ENCODE measurements at regions not wholly inside any gene's neighbourhood (a gene's known extent, or its start where the extent isn't known, plus 50 kb on each side); places are given as distances from the start of the nearest gene placed in this dataset.

DNA sequence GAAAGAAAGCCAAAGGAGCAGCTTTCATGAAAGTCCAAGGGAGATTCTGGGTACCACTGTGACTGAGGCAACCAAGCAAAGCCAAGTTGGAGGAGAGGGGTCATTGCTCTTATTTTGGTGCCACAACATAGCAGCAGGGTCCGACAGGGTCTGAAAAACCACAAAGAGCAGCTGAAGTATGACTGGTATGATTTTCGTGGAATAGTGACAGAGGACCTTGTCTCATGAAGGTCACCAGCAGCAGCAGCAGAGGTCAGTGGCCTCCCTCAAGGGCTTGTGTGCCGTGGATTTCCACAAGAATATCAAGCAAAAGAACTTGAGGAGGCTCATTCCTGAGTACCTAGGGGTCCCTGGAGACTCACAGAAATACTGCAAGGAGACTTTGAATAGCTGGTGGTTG lies 160.9 kb upstream of the SYT6 start:
- no peak overlapping the region for H3K27ac ChIP-seq
- TF ChIP-seq ZFX (IDR thresholded peaks at IDR 0.05; ENCODE audit: borderline replicate concordance), result no peak
- TF ChIP-seq, protein P1, sequence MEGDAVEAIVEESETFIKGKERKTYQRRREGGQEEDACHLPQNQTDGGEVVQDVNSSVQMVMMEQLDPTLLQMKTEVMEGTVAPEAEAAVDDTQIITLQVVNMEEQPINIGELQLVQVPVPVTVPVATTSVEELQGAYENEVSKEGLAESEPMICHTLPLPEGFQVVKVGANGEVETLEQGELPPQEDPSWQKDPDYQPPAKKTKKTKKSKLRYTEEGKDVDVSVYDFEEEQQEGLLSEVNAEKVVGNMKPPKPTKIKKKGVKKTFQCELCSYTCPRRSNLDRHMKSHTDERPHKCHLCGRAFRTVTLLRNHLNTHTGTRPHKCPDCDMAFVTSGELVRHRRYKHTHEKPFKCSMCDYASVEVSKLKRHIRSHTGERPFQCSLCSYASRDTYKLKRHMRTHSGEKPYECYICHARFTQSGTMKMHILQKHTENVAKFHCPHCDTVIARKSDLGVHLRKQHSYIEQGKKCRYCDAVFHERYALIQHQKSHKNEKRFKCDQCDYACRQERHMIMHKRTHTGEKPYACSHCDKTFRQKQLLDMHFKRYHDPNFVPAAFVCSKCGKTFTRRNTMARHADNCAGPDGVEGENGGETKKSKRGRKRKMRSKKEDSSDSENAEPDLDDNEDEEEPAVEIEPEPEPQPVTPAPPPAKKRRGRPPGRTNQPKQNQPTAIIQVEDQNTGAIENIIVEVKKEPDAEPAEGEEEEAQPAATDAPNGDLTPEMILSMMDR (IDR thresholded peaks at IDR 0.05), result no peak

DNA sequence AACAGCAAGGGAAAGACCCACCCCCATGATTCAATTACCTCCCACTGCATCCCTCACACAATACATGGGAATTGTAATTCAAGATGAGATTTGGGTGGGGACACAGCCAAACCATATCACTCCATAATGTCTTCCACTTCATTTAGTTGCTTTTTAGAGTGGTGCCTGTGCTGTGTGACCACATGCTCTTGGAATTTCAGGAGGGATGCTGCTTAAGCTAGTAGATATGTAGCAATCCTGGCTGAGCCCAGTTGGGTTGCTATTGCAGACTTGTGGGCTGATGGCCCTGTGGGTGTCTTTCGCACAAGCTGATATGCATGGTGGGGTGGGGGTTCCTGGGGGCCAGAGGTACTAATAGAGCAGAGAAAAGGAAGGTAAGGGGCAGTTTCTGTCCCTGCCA lies 160.4 kb upstream of the SYT6 start:
- no peak overlapping the region for H3K27ac ChIP-seq
- TF ChIP-seq, protein P1 (IDR thresholded peaks at IDR 0.05), result no peak
- TF ChIP-seq ZFX (IDR thresholded peaks at IDR 0.05; ENCODE audit: borderline replicate concordance), result no peak

DNA sequence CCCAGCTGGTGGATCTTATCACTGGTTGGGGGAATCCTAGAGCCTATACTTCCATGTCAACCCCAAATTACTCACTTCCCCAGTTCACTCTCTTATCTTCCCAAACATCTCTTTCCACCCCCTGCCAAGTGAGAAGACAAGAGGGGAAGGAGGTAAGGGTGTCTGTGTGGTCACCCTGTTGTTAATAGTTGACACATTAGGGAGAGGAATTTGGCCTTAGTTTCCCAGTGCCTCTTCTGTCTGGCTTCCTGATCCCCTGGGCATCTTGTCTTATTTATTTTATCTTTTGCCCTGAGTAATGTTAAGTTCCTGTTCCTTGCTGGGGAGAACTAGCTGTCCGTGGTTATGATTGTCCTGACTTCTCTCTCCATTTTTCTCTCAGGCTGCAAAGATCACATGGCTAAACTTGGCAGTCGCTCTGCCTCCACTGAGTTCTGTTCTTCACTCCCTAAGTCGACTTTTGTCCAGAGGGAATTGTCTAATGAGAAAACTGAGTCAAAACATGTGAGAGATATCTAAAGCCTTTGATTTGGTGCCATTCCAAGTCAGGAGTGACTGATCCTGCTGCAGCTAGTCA lies 157.1 kb upstream of the SYT6 start:
- H3K27ac ChIP-seq, result no peak overlapping the region
- no peak for TF ChIP-seq ZFX (IDR thresholded peaks at IDR 0.05; ENCODE audit: borderline replicate concordance)
- TF ChIP-seq, protein P1 (IDR thresholded peaks at IDR 0.05), result no peak

DNA sequence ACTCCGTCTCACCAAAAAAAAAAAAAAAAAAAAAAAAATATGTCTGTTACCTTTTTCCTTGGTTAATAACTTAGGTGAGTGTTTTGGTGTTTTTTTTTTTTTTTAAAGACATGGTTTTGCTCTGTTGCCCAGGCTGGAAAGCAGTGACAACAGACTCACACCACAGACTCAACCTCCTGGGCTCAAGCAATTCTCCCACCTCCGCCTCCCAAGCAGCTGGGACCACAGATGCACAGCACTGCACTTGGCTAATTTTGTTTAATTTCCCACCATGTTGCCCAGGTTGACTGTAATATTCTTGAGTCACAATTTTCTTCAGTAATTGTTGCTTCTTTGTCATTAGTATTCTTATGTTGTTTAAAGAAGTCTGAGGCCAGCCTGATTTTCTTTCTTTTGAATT lies 149.2 kb upstream of the SYT6 start:
- no peak overlapping the region for H3K27ac ChIP-seq
- TF ChIP-seq, protein P1 (IDR thresholded peaks at IDR 0.05), result no peak
- TF ChIP-seq ZFX (IDR thresholded peaks at IDR 0.05; ENCODE audit: borderline replicate concordance), result no peak

DNA sequence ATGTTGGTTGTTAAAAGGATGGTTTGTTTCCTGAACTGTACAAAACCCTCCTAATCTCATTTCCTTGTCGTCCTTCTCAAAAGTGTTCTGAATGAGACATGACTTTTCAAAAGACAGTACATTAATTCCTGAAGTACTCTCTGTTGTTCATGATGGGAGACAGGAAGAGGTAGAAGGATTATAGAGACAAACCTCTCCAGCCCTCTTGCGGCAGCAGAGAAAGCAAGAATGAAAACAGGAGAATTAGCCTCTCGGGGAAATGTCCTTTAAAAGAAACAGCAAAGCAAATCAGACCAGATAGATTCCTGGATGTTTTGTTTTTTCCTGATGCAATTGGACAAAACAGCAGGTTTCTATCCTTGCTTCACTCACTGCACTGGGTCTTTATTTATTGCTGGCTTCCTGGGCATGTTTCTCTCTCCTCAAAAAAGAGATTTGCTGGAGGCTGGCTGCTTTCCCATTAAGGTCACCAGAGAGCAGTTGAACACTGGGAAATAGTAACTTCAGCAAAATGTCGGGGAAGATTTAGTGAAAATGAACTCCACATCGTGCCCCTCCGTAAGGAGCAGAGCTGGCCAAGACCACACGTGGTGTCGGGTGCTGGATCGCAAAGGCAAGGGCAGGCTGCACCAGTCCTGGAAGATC lies 145.8 kb upstream of the SYT6 start:
- TF ChIP-seq, protein P1 (IDR thresholded peaks at IDR 0.05), result no peak
- TF ChIP-seq ZFX (IDR thresholded peaks at IDR 0.05; ENCODE audit: borderline replicate concordance), result no peak
- no peak overlapping the region for H3K27ac ChIP-seq

DNA sequence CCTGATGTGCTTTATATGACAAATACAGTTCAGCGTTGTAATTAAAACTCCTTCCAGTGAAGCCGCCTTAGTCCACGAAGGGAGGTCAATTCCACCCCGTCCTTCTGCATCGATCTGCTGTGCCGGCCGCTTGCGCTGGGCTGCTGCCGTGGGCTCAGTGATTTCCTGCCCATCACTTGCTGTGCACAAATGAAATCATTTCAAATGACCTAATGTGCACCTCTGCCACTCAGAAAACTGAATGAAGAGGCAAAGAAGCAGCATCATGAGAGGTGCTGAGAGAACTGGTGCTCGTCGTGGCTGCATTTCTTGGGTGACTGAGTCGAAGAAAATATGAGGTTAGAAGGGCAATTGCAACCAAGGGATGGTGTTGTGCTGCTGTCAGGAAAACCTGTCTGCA lies 144.3 kb upstream of the SYT6 start:
- no peak overlapping the region for H3K27ac ChIP-seq
- TF ChIP-seq ZFX (IDR thresholded peaks at IDR 0.05; ENCODE audit: borderline replicate concordance), result no peak
- TF ChIP-seq, protein P1 (IDR thresholded peaks at IDR 0.05), result no peak

DNA sequence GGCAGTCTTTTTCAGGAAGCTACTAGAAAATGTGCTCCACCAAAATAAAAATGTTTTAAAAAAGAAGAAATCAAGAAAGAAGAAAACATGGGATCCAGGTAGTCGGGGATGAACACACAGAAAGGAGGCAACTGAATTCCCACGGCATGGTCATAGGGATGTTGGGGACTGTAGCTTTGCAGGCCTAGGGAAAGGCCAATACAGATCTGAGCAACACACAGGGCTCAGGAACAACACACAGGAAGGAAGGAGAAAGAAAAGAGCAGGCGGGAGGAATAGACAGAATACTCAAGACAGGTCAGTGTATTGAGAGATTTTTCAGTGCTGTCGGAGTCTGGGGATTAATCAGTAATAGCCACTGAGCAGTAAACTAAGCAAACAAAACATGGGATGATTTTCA lies 142.7 kb upstream of the SYT6 start:
- H3K27ac ChIP-seq, result no peak overlapping the region
- no peak for TF ChIP-seq ZFX (IDR thresholded peaks at IDR 0.05; ENCODE audit: borderline replicate concordance)
- TF ChIP-seq, protein P1 (IDR thresholded peaks at IDR 0.05), result no peak

Data from 22Rv1 (cell line).